A549 (cell line): ENCODE measurements at regions not wholly inside any gene's neighbourhood (a gene's known extent, or its start where the extent isn't known, plus 50 kb on each side); places are given as distances from the start of the nearest gene placed in this dataset.

Source experiments
- ATAC-seq, 2 experiments: fragments of 200-7000 bp in 1 of 2; fragments of >200 bp in 1 of 2; cut with Nextera tagmentation in 1 of 2; cut with Tn5 transposase in 1 of 2; 3 replicates each; pipeline versions ENCODE4 v1.8.0 to v1.9.1; 2018 to 2020; ENCODE audit warnings: mild to moderate bottlenecking in 1 of 2, moderate library complexity in 1 of 2
- CTCF ChIA-PET: fragments of 300-600 bp; sonication (Branson Sonifier 250); formaldehyde crosslinking; extraction: SDS; loops from one replicate; lab custom pipeline; 2021; ENCODE audit warnings: antibody characterized with exemption, inconsistent platforms; lab: Yijun Ruan, JAX
- POLR2A ChIA-PET: fragments of 350-600 bp; formaldehyde crosslinking; extraction: SDS; loops from one replicate; lab custom pipeline; 2021; ENCODE audit warnings: antibody characterized with exemption, inconsistent platforms; lab: Yijun Ruan, JAX
- DNase-seq, 2 experiments: peaks; one replicate each; pipeline versions ENCODE4 v3.0.0 to v3.0.0-alpha.2; 2011 to 2016; ENCODE audit warnings: low read depth in 1 of 2, low spot score in 1 of 2
- FAIRE-seq: peaks from 2 replicates; lab custom pipeline; 2011; peaks lifted over from hg19 to GRCh38; lab: Jason Lieb, UNC
- H3K27ac ChIP-seq, 2 experiments: fragments of >200 bp; sonication (Bioruptor Twin); formaldehyde crosslinking; 3 replicates each; pipeline ENCODE4 v1.5.1; 2016 to 2017
- H3K4me1 ChIP-seq: fragments of >200 bp; sonication (Bioruptor Twin); formaldehyde crosslinking; 3 replicates; pipeline ENCODE4 v1.6.1; 2016
- H3K4me2 ChIP-seq: fragments of >200 bp; sonication (Bioruptor Twin); formaldehyde crosslinking; 3 replicates; pipeline ENCODE4 v1.6.1; 2016
- H3K4me3 ChIP-seq: fragments of >200 bp; sonication (Bioruptor Twin); formaldehyde crosslinking; 3 replicates; pipeline ENCODE4 v1.5.1; 2016
- H3K9me3 ChIP-seq: fragments of >200 bp; sonication (Bioruptor Twin); formaldehyde crosslinking; 3 replicates; pipeline ENCODE4 v1.6.1; 2016
- ATOH8 ChIP-seq: fragments of 250-450 bp; sonication (Bioruptor Pico); IDR thresholded peaks from 2 replicates; pipeline ENCODE4 v1.5.0; 2020; ENCODE audit warnings: low read depth, mild to moderate bottlenecking, moderate library complexity
- CHD4 ChIP-seq: fragments of 200-600 bp; sonication (generic); IDR thresholded peaks from 2 replicates; pipeline ENCODE4 v1.6.1; 2016; ENCODE audit warnings: antibody characterized with exemption, mild to moderate bottlenecking, borderline replicate concordance
- ELK1 ChIP-seq: fragments of 150-350 bp; IDR thresholded peaks from 2 replicates; pipeline ENCODE4 v1.6.1; 2014; ENCODE audit warnings: low read depth, mild to moderate bottlenecking, low read length
- EP300 ChIP-seq, 2 experiments: fragments of >200 bp; sonication (Bioruptor Twin); formaldehyde crosslinking; IDR thresholded peaks; 2 replicates in 1 of 2; 3 replicates in 1 of 2; pipeline ENCODE4 v1.6.1; 2016 to 2017
- ESRRA ChIP-seq: fragments of 150-350 bp; IDR thresholded peaks from 2 replicates; pipeline ENCODE4 v1.6.1; 2014; ENCODE audit warnings: mild to moderate bottlenecking, low read length, borderline replicate concordance
- HMGXB4 ChIP-seq: fragments of 250-450 bp; sonication (Bioruptor Pico); IDR thresholded peaks from 2 replicates; pipeline ENCODE4 v1.5.0; 2021; ENCODE audit warnings: mild to moderate bottlenecking, moderate library complexity, borderline replicate concordance
- JUN ChIP-seq, 2 experiments: fragments of >200 bp; sonication (Bioruptor Twin); formaldehyde crosslinking; IDR thresholded peaks; 2 replicates in 1 of 2; 3 replicates in 1 of 2; pipeline ENCODE4 v1.6.1; 2016 to 2017
- JUNB ChIP-seq: fragments of >200 bp; sonication (Bioruptor Twin); formaldehyde crosslinking; IDR thresholded peaks from 2 replicates; pipeline ENCODE4 v1.6.1; 2016
- MAFK ChIP-seq: fragments of 450-650 bp; IDR thresholded peaks from 2 replicates; pipeline ENCODE4 v1.6.1; 2014; ENCODE audit not compliant: partially characterized antibody
- MYC ChIP-seq: IDR thresholded peaks from 2 replicates; pipeline ENCODE4 v1.6.1; 2012; ENCODE audit warnings: mild to moderate bottlenecking, inconsistent platforms, low read length, improper control_type of control experiment, borderline replicate concordance
- NPAS2 ChIP-seq: fragments of 250-450 bp; sonication (Bioruptor Pico); IDR thresholded peaks from 2 replicates; pipeline ENCODE4 v1.8.0; 2022; ENCODE audit warnings: mild to moderate bottlenecking, moderate library complexity, borderline replicate concordance
- ZFP36 ChIP-seq: fragments of 450-650 bp; IDR thresholded peaks from 2 replicates; pipeline ENCODE4 v1.6.1; 2014; ENCODE audit warnings: borderline replicate concordance; ENCODE audit not compliant: partially characterized antibody
- ZSCAN20 ChIP-seq: fragments of 250-450 bp; sonication (Bioruptor Pico); IDR thresholded peaks from 2 replicates; pipeline ENCODE4 v1.8.0; 2022; ENCODE audit warnings: mild to moderate bottlenecking, moderate library complexity
- WGBS: methylation state at CpG from one replicate; pipeline ENCODE4 v1.1.6; 2017; ENCODE audit errors: missing lambda C conversion rate; 5-methylcytosine and 5-hydroxymethylcytosine counted together

GRCh38 chr5:174412374-174412773, 312.0 kb upstream of the MSX2 start:
- DNase-seq (no peak), FAIRE-seq (no peak)
- H3K4me2 ChIP-seq = 0 out of 3 replicates have a peak overlapping the region, but pooled peaks have one; percentile 6
- H3K9me3 ChIP-seq = peaks cover 3% of the 10 kb centered on the region; the same call in 1 of the 3 replicates
- H3K4me1 ChIP-seq = peaks cover 42% of the 10 kb centered on the region; the same call in 2 of the 3 replicates
- TF ChIP-seq ZSCAN20 (no peak), ZFP36 (no peak)
- TF ChIP-seq, all 56 proteins: peak for 0
- ChIA-PET CTCF (interaction anchor here (1.5 to 1.6 kb wide), 2 partner anchors 12 to 48 kb away, joined by 3 read pairs; no protein-coding TSS in a partner anchor), POLR2A (no interaction called here)
- WGBS = 0% methylated on average over 1 of the region's 1 CpG
- no peak for ATAC-seq
- Histone ChIP-seq H3K4me3 (no peak overlapping the region), H3K27ac (peak overlapping the region in 1 of 2 experiments; percentile 9; a peak in 1 of 6 replicates)

GRCh38 chr5:174412941-174413340, 311.4 kb upstream of the MSX2 start:
- Histone ChIP-seq H3K4me3 (no peak overlapping the region), H3K4me1 (peaks cover 42% of the 10 kb centered on the region; the same call in 2 of the 3 replicates), H3K27ac (peak overlapping the region in 1 of 2 experiments; percentile 9; a peak in 1 of 6 replicates), H3K9me3 (peaks cover 3% of the 10 kb centered on the region; the same call in 1 of the 3 replicates), H3K4me2 (peak overlapping the region; percentile 55; the same call in 1 of the 3 replicates)
- DNase-seq (no peak), FAIRE-seq (no peak), ATAC-seq (no peak)
- WGBS = 46% methylated on average over 3 of the region's 3 CpGs
- ChIA-PET POLR2A (no interaction called here), CTCF (interaction anchor here (0.7 to 1.6 kb wide), 6 partner anchors 13 to 323 kb away, joined by 3 to 7 read pairs (median 4); no protein-coding TSS in a partner anchor)
- TF ChIP-seq CHD4 (no peak), MYC (no peak), NPAS2 (CRISPR knock-in tag) (no peak)
- TF ChIP-seq, all 56 proteins: peak for 0

GRCh38 chr5:174413567-174414314, 310.6 kb upstream of the MSX2 start:
- TF ChIP-seq EP300 (IDR thresholded peaks at IDR 0.05) = 0 out of 5 replicates have a peak, but pooled peaks of 1 of the 2 experiments have one; percentile 18
- no peak for TF ChIP-seq MAFK
- peak; percentile 22; the same call in 1 of the 2 replicates for TF ChIP-seq JUNB
- TF ChIP-seq ESRRA = no peak
- peaks cover 3% of the 10 kb centered on the region; the same call in 1 of the 3 replicates for H3K9me3 ChIP-seq
- ChIA-PET POLR2A (no interaction called here), CTCF (interaction anchor here (0.7 to 1.6 kb wide), 8 partner anchors 9 to 323 kb away, joined by 3 to 7 read pairs (median 4); no protein-coding TSS in a partner anchor)
- peaks cover 42% of the 10 kb centered on the region; the same call in 2 of the 3 replicates for H3K4me1 ChIP-seq
- H3K4me2 ChIP-seq = peak overlapping the region; percentile 55
- 38% methylated on average over 10 of the region's 10 CpGs for WGBS
- H3K4me3 ChIP-seq = no peak overlapping the region
- peak overlapping the region in 1 of 2 experiments; percentile 68; a peak in 3 of 6 replicates for H3K27ac ChIP-seq
- ATAC-seq (peak; percentile 60 to 63; a peak in 4 of 6 replicates), FAIRE-seq (no peak), DNase-seq (peak in 1 of 2 experiments; percentile 33)

- POLR2A ChIA-PET = no interaction called here
- CTCF ChIA-PET = interaction anchor here (1.1 to 1.4 kb wide), 4 partner anchors 8 to 322 kb away, joined by 3 to 7 read pairs (median 5); no protein-coding TSS in a partner anchor
- Histone ChIP-seq H3K4me1 (peaks cover 42% of the 10 kb centered on the region; the same call in 2 of the 3 replicates), H3K4me2 (peak overlapping the region; percentile 55), H3K27ac (peak overlapping the region in 1 of 2 experiments; percentile 68; a peak in 3 of 6 replicates), H3K4me3 (no peak overlapping the region), H3K9me3 (peaks cover under 1% of the 10 kb centered on the region; the same call in 1 of the 3 replicates)
- 10% methylated on average over 1 of the region's 1 CpG for WGBS
- FAIRE-seq (no peak), ATAC-seq (no peak), DNase-seq (no peak)
- TF ChIP-seq JUN (IDR thresholded peaks at IDR 0.05) (no peak), ELK1 (no peak), CHD4 (no peak), ATOH8 (CRISPR knock-in tag) (no peak), HMGXB4 (CRISPR knock-in tag) (no peak), MAFK (no peak)
These were observed 310.1 kb upstream of the MSX2 start for GRCh38 chr5:174414315-174414710.
